HG03175 (cell line): ENCODE measurements at regions not wholly inside any gene's neighbourhood (a gene's known extent, or its start where the extent isn't known, plus 50 kb on each side); places are given as distances from the start of the nearest gene placed in this dataset.

Experiments used
- ATAC-seq: cut with Tn5 transposase; IDR thresholded peaks from one replicate; pipeline ENCODE4 v1.9.1; 2021; ENCODE audit warnings: mild to moderate bottlenecking, moderate library complexity; ENCODE audit not compliant: unreplicated experiment

DNA sequence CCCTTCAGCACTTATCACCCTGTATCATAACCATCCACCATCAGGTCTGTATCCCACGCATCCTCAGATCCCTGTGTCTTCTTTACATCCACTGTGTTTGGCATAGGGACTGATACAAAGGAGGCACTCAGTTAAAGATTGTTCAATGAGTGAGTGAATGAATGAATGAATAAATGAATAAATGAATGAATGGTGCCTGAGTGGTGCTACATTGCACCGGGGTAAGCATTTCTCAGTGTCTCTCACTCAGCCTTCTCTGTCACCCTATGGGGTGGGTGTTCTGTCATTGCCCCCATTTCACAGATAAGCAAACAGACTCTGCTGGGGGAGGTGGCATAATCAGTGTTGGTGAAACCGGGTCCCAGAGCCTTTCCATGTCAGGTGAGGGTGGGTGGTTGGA is 56.6 kb upstream of the ID3 start:
- ATAC-seq = no peak

DNA sequence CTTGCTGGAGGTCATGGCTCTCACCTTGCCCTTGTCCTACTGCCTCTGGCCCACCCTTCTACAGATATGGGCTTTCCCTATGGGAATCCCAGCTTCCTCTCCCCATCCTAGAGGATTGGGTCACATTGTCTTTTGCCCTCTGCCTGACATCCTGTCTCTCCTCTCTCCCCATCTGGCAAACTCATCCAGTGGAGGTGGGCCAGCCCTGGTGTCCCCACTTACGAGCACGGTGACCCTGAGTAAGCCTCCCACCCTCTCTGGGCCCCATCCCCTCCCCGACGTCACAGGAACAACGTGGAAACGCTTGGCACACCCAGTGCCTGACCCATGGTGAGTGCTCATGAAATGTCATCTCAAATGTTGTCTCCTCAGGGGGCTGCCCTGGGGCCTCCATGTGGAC is 56.1 kb upstream of the ID3 start:
- no peak for ATAC-seq

DNA sequence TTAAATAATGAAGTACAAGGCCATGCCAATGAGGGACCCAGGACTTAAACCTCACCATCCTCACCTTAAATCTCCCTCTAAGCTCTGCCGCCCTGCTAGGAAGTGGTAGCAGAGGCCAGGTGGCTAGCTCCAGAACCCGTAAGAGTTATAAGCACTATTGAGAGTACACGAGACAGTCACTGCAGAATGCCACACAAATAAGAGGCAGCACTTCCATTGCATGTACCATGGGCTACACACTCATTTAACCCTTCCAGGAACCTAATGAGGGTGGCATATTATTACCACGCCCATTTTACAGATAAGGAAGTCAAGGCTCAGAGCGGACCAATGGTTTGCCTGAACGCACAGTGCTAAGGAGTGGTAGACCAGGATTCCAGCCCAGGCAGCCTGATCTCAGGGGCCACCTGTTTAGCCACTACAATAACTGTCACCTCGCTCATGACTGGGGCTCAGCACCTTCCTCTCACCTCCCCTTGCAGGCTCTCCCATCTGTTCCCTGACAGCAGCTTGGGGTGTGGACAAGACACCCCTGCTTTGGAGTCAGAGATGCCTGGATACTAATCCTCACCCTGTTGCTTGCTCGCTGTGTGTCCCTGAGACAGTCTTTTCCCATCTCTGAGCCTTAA is 54.8 kb upstream of the ID3 start:
- no peak for ATAC-seq

DNA sequence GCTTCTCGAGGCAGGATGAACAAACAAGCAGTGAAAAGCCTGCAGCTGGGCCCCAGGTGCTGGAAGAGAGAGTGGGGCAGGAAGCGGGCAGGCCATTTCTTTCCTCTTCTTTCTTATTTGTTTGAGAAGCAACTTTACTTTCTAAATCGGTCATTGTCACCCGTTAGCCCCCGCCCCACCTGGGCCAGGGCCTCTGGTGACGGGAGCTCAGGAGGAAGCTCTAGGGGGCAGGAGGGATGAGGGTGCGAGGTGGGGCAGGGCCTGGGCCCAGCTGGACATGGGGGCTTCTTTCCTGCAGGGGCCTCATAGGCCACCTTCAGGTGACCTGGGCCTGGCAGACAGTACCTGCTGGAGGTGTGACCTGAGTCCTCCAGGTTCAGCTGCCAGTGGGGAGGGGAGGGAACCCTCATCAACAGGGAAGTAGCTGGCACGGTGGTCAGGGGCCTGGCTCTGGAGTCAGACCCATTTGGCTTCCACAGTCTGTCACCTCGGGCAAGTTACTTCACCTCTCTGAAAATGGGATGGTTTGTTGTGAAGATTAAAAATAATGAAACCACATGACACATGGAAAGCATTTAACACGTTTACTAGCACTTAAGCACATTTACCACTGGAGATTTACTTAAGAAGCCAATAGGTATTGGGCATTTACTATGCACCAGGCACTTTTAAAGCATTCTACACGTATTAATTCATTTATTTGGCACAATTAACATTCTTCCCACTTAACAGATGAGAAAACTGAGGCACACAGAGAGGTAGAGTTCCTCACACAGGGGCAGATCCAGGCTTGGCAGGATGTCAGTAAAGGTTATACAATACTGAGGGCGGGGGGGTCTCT is 54.1 kb upstream of the ID3 start:
- no peak for ATAC-seq

DNA sequence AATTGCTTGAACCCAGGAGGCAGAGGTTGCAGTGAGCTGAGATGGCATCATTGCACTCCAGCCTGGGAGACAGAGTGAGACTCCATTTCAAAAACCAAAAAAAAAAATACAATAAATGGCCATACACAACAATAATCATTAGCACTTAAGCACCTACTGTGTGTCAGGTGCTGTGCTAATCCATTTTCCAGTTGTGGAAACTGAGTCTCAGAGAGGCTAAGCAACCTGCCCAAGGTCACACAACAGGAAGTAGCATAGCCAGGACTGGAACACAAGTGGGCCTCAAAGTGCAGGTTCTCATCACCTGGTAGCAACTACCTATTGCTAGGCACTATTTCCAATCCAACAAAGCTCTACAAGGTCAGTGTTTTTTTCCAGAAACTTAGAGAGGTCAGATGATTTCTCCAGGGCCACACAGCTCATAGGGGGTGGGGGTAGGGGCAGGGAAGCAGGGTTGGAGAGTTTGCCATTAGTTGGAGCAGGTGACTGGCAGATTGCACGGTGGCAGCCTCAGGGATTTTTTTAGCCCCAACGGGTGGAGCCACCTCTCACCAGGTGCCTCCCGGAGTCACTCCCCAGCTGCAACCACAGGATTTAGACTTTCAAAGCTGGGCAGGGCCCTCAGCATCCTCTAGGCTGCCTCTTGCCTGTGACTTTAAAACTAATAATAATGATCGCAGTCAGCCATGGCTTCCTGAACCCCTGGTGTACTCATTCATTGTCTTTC is 52.5 kb upstream of the ID3 start:
- no peak for ATAC-seq

DNA sequence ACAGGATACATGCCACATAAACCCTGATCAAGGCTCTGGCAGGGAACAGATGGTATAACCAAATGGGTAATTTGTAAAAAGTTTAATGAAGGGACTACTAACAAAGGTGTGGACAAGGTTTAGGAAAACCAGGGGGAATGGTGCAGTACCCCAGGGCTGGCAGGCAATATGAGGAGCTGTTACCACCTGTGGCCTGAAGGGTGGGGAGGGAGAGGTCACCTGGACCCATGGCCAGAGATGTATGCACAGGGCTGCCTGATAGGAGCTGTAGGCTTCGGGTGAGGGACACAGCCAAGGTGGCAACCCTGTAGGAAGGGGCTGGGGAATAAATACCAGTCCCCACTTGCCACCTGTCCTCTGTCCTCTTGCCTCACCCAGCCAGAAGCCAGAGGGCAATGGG is 51.4 kb upstream of the ID3 start:
- no peak for ATAC-seq

DNA sequence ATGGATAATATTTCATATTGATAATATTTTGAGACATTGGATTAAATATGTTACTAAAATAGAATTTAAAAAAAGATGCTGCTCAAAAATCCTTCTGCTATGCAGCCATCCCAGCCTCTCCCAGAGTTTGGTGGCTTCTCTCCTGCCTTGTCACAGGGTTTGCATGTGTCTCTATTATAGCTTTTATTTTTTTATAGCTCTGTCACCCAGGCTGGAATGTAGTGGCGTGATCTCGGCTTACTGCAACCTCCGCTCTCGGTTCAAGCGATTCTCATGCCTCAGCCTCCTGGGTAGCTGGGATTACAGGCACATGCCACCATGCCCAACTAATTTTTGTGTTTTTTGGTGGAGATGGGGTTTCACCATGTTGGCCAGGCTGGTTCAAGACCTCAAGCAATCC is 50.7 kb upstream of the ID3 start:
- ATAC-seq = no peak
